ENCODE measurements at regions not wholly inside any gene's neighbourhood (a gene's known extent, or its start where the extent isn't known, plus 50 kb on each side); places are given as distances from the start of the nearest gene placed in this dataset.

GRCh38 chr20:39302312-39302711, 340.2 kb downstream of the DHX35 start:
- TF ChIP-seq POLR2A (IDR thresholded peaks at IDR 0.05): no peak
- TF ChIP-seq, protein P1, sequence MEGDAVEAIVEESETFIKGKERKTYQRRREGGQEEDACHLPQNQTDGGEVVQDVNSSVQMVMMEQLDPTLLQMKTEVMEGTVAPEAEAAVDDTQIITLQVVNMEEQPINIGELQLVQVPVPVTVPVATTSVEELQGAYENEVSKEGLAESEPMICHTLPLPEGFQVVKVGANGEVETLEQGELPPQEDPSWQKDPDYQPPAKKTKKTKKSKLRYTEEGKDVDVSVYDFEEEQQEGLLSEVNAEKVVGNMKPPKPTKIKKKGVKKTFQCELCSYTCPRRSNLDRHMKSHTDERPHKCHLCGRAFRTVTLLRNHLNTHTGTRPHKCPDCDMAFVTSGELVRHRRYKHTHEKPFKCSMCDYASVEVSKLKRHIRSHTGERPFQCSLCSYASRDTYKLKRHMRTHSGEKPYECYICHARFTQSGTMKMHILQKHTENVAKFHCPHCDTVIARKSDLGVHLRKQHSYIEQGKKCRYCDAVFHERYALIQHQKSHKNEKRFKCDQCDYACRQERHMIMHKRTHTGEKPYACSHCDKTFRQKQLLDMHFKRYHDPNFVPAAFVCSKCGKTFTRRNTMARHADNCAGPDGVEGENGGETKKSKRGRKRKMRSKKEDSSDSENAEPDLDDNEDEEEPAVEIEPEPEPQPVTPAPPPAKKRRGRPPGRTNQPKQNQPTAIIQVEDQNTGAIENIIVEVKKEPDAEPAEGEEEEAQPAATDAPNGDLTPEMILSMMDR (IDR thresholded peaks at IDR 0.05): no peak
- no peak for TF ChIP-seq EP300 (IDR thresholded peaks at IDR 0.05)

Measured in ovary (tissue), 3 donors.